Activated T-helper 1 cell treated with anti-CD3 and anti-CD28 coated beads, Interleukin-2, amount 50 U/mL, for 16 hours (primary cell): ENCODE measurements at regions not wholly inside any gene's neighbourhood (a gene's known extent, or its start where the extent isn't known, plus 50 kb on each side); places are given as distances from the start of the nearest gene placed in this dataset.

Experiments used
- DNase-seq, 2 donors: peaks; one replicate each; pipeline ENCODE4 v3.0.0-alpha.2; 2020; ENCODE audit warnings: low read depth in 1 of 2, low spot score in 1 of 2

DNA sequence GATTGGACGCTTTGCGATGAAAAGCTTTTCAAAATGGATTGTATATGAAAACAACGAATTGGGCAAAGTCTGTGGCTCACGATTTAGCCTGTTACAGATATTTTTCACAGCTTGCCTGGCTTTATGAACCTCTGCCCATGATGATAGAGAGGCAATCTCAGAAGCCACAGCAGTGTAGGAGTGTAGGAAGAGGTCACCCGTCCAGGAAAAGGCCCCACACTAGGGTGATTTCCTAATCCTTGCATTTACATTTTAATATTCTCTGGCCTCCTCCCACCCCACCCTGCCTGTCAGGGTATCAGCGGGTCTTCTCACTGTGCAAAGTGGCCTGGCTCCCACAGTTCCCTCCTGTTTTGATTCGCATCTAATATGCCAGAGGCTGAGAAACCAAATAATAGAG, 81.8 kb upstream of the FOXN3 start:
- DNase-seq, result no peak

DNA sequence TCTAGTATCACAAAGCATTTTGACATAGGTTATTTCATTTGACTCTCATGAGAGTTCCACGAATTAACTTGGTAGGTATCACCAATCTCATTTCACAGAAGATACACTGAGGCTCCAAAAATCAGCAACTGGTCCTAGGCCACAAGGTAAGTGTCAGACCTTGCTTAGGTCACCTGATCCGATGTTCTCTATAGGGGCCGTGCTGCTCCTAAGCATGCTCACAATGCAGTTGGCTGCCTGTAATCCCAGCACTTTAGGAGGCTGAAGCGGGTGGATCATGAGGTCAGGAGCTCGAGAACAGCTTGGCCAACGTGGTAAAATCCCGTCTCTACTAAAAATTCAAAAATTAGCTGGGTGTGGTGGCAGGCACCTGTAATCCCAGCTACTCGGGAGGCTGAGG, 78.7 kb upstream of the FOXN3 start:
- no peak for DNase-seq

DNA sequence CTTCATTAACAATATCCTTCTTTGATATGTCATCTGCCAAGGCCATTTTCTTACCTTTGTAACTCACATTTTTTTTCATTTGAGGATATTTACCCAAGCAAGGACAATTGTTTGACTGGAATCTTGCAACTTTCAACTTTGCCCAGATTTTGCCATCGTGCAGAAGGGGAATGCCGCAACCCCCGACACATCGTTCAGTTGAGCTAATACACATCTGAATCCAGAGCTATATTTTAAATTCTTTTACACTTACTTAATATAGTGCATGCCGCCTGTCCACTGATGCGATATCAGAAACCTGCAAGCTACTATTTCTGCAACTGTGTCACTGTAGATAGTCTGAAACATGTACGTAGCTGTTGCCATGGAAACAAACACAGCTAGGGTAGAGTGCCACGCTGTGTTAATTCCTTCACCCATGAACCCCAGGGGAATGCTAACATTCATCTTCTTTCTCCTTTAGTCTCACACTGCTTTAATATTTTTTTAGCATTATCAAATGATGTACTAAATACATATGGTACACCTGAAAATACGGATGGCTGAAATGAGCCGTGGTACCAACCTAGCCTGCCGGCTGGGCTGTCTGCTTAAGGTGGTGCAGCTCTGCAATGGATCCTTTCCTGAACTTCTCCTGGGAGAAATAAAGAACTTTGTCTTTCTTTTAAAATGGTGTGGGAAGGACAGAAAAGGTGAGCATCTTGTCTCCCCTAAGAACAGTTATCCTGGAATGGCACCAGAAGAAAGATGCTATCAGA, 77.0 kb upstream of the FOXN3 start:
- DNase-seq, result no peak

DNA sequence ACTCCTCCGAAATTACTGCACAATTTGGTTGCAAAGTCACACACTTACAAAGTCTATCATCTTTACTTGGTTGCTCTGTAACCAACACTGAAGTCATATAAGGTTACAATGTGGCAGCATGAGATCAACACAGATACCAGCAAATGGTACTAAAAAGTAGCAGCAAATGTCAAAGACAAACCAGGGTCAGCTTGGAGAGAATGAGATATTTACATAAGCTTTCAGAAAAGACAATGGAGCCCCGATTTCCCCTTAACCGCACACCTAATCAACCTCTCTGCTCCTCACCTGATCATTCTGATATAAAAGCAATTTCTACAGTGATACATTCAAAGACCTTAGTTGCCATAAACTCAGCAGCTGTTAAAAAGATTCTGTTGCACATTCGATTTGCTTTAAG, 76.4 kb upstream of the FOXN3 start:
- no peak for DNase-seq

DNA sequence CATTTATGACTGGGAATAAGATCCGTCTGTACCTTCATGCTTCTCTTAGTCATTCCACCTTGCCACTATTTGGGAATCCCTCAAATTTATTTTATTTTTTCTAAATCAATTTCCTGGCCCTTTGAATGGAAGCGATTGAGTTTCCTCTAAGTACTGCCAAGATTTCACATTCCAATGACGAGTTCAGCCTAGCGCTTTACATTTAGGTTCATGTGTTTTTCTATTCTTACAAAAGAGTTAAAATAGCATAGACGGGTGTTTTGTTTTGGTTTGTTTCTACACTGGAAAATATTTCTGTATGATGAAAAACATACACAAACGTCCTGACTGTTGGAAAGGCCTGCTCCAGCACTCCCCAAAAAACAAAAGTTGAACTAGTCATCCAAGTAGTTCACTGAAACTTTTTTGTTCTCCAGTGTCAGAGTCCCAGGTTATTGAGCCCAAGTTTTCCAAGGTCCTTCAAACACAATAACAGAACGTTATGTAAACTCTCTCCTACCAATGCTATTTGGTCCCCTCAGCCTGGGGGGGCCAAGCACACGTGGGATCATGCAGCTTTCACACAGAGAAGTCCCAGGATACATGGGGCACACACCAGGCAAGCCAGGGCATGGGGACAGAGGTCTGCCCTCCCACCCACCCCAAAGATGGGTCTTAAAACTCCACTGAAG, 74.8 kb upstream of the FOXN3 start:
- DNase-seq, result no peak

DNA sequence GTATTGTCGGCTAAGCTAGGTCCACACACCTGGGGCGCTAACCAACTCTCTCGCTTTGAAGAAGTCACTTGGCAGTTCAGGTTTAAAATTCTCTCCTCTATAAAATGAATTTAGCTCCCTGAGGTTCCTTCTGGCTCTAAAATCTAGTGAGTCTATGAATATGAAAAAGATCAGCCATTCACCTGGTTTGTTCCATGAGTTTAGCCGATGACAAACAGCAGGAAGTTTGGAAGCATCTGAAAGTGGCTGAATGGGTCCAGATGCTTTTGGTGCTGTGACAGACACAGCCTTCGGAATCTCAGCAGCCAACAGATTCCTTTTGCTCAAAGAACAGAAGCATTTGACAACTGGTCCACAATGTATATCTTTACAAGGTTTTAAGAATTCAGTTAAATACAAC, 73.4 kb upstream of the FOXN3 start:
- DNase-seq, result no peak

DNA sequence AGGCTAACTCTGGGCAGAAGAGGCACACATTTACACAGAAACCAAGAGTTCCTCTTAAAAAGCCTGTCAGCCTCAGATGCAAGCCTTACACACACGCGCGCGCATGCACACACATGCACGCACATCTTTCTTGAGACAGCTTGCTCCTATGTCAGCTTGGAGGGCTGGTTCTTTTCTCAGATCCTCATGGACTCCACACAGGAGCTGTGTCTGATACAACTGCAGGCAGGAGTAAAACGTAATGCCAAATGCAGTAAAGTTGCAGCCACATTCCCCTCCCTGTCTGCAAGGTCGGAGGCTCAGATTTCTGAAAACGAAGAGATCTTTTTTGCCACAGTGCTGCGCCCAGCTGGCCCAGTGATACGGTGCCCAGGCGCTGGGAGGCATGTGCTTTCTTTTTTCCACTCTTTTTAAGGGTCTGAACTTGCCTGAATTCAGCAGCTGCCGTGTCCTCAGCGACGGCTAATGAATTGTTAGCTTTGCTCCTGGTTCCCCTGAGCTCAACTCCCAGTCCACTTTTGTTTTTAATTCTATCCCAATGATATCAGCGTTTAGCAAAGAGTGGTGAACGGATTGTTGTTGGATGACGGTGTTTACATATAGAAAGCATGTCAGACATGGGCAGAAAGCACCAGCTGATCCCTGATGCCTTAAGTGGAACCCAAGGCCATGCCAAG, 72.9 kb upstream of the FOXN3 start:
- no peak for DNase-seq

DNA sequence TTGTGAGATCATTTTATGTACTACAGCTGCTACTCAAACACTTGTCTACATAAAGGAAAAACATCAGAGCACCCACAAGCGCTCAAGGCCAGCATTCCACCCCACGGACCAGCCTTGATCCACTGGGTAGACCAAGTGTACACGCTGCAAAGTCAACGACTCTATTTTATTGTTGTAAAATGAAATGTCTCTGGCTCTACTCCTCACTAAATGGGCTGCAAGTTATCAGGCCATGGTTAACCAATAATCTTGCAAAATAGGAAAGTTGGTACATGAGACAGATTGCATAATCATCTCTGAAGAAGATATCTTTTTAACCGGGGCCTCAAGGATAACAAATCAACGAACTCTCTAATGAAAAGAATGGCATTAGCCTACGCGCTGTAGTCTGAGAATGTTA, 69.9 kb upstream of the FOXN3 start:
- no peak for DNase-seq

DNA sequence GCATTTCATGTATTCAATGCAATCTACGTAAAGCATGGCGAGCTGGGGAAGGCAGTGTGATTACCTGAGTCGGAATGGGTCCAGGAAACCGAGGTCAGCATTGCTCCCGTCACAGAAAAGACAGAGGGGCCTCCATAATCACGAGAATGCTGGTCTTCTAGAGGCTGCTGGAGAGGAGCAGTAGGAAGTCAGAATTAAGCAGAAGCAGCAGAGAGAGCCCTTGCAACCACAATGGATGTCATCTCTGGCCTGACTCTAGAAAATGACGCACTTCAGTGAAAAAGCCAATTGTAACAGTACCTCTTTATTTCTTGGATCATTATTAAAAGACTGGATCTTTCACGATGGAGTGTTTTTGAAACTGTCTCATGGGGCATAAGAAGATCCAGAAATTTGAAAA, 69.5 kb upstream of the FOXN3 start:
- DNase-seq, result no peak

DNA sequence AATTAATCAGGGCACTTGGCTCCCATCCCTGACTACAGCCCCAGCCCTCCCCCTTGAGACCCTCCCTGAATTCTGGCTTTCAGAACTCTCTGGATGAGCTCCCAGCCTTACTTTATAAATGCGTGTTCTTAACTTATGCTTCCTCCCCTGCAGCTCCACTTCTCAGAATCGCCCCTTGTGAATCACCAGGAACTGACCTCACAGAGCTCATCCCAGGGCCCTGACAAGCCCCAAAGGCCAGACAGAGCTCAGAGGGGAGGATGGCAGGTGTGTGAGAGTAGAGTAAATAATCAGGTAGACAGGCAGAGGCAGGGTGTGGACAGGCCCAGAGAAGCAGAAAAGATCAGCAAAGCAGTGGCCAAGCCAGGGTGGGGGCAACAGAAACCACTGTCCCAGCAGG, 68.2 kb upstream of the FOXN3 start:
- DNase-seq, result no peak

DNA sequence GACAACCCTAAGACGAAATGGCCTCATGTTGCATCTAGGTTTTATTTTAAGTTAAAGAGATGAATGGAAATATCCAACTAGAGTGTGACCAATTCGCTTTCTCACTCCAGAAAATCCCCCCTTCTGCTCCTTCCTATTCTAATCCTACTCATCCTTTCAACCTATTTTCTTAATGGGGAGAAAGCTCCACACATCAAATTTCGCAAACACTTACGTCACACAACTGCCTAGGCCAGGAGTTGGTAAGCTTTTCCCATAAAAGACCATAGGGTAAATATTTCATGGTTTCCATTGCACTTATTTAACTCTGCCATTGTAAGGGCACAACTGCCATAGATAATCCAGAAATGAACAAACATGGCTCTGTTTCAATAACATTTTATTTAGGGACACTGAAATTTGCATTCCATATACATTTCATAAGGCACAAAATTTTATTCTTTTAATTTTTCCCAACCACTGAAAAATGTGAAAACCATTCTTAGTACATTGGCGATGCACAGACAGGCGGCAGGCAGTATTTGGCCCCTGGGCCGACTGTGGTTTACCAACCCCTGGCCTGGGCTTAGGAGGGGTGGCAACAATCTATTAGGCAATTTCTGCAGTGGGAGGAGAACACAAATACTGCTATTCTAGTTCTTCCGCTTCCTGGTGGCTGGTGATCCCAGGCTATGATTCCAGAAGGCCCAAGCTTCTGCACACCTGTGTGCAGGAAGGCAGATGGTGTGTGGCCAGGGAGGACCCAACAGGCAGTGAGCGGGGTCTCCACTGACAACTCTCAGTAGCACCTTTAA, 67.2 kb upstream of the FOXN3 start:
- no peak for DNase-seq

DNA sequence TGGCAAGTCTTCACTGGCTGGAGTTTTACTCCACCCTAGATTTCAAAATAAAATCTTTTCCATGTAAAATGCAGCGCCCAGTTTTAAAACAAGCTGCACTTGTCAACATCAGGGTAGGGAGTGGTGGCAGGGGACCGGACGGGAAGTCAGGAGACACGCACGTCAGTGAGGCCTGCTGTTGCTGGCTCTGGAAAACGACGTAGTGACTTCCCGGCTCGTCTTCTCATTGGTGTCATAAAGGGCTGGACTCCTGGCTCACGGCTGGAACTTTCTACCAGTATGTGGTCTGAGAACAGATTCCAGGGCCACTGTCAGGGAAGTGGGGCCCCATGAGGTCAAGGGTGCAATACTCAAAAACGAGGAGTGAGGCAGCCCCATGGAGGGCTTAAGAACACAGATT, 64.2 kb upstream of the FOXN3 start:
- DNase-seq, result no peak

DNA sequence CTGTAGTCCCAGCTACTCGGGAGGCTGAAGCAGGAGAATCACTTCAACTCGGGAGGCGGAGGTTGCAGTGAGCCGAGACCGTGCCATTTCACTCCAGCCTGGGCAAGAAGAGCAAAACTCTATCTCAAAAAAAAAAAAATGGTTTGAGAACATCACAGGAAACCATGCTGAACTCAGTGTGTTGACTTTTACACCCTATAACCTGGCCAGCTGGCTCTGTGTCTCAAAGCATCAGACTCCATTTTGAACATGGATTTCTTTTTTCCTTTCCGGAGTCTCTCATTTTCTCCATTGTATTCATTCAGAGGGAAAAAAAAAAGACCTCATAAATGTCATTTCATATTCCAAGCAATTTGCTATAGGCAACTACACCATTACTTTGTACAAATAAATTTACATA, 63.2 kb upstream of the FOXN3 start:
- DNase-seq, result no peak

DNA sequence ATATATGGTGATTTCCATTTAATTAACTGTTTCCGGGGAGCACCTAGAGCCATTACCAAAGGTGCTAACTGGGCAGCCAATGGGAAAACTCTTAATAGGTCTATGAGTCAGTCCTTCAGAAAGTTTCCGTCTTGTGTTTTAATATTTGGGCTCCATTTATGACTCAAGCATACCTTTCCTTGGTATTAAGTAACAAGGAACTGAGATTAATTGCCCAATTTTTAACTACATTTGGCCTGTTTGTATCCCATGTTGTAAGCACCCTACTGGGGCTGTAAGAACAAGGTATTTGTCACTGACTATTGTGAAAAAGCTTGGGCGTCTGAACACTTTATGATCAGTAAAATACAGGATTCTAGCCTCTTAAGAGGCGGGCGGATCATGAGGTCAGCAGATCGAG, 62.8 kb upstream of the FOXN3 start:
- no peak for DNase-seq

DNA sequence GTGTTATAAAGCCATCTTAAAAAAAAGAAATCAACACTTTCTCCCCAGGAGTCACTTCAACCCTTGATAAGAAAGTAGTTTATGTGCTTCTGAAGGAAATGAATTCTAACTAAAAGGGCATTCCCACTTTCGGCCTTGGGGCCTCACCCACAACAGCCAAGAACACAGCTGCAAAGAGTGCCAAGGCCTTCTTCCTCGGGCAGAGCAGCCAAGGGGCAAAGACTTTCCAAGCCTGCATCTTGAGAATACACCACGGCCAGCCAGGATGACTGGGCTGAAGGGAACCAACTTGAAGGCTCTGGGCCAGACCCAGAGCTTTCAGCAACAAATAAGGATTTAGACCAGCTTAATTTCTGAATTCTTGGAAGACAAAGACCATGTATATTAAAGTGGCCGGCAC, 60.4 kb upstream of the FOXN3 start:
- no peak for DNase-seq

DNA sequence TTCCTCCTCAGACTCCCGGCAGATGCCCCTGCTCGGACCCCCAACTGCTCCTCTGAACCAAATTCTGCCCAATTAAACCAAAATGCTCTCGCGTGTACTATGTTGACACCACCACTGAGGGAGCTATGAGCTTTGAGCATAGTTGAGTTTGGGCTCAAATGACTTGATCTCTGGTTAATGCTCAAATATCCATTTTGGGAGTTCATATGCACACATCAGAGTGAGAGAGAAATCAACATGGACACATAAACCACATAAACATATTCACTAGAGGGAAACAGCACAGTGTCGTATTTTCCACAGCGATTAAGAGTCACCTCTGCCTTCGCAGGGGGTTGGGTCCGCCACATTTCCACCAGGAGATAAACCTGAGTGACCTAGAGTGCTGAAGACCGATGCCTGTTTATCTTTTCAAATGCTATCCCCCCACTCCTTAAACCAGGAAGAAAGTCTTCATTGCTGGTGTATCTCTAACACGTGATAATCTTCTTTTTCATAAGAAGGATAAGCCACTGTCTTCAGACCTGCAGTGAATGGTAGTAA, 59.4 kb upstream of the FOXN3 start:
- no peak for DNase-seq

DNA sequence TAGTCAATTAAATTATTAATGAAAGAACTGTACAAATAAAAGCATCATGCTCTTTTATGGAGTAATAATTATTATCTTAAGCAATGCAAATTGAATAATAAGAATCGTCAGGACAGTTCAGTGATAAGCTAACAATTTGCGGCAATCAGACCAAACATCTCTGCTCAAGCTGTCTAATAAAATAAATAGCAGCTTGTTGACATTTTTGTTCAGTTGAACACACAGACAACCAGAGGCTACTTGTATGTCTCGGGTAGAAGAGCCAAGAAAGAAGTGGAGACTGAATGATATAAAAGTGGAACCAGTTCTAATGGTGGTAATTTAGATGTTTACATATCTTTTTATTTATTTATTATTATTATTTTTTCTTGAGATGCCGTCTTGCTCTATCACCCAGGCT, 57.4 kb upstream of the FOXN3 start:
- DNase-seq, result no peak

DNA sequence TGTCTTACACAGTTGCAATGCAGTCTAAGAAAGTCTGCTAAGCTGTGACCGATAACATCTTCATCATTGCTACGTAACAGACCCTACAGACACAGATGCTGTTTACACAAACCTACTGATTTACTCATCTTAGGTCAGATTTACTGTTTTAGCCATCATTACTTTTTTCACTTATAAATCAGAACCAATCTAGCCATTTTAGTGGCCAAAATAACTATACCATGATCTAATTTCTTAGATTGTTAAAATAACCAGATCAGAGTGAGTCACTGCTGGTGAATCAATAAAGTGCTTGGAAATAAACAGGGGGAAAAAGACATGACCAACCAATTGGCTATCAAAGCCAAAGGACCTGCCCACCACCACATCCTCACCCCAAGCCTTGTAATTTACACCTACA, 57.0 kb upstream of the FOXN3 start:
- no peak for DNase-seq

DNA sequence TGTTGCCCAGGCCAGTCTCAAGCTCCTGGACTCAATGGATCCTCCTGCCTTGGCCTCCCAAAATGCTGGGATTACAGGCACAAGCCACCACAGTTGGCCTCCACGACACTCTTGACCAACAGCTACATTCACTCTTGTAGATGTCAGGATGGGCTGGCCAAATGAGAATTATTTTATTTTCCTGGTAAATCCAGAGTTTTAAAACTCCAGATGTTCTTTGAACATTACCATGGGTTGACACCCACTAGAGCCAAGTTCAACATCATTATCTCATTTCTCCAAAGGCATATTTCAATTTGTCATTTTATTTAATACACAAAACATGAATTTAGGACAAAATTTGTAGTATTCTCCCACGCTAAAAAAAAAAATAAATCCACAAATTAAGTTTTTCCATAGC, 56.5 kb upstream of the FOXN3 start:
- no peak for DNase-seq

DNA sequence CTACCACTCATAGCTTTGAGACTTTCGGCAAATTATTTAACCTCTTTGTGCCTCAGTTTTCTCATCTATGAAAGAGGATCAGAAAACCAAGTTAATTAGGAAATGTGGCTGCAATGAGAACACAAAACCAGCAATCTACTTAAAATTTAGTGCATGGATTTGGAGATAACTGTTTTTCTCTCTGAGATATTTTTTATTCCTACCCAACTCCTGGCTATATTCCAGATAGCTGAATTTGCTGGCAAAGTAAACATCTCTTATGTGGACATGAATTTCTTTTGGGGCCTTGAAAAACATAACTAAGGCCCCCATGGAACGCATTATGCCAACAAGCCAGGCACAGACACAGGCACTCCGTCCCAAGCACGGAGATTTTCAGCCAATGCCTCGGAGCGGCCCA, 53.4 kb upstream of the FOXN3 start:
- DNase-seq, result no peak
